HG02884 (cell line): ENCODE measurements at regions not wholly inside any gene's neighbourhood (a gene's known extent, or its start where the extent isn't known, plus 50 kb on each side); places are given as distances from the start of the nearest gene placed in this dataset.

Experiments used
- ATAC-seq: cut with Tn5 transposase; IDR thresholded peaks from one replicate; pipeline ENCODE4 v1.9.1; 2021; ENCODE audit warnings: mild to moderate bottlenecking, moderate library complexity; ENCODE audit not compliant: unreplicated experiment

- no peak for ATAC-seq
Observed at GRCh38 chr22:48585916-48586798, 1241.5 kb downstream of the BRD1 start.

GRCh38 chr22:48584170-48584569 lies 1243.5 kb downstream of the BRD1 start:
- ATAC-seq: no peak

- ATAC-seq: no peak
Observed at GRCh38 chr22:48581796-48582469, 1245.7 kb downstream of the BRD1 start.

GRCh38 chr22:48581205-48581766 lies 1246.4 kb downstream of the BRD1 start:
- no peak for ATAC-seq

- no peak for ATAC-seq
Observed at GRCh38 chr22:48580481-48580970, 1247.1 kb downstream of the BRD1 start.

- no peak for ATAC-seq
Observed at GRCh38 chr22:48579928-48580309, 1247.8 kb downstream of the BRD1 start.

- ATAC-seq: no peak
Observed at GRCh38 chr22:48579043-48579927, 1248.4 kb downstream of the BRD1 start.

- no peak for ATAC-seq
Observed at GRCh38 chr22:48578138-48579042, 1249.3 kb downstream of the BRD1 start.

GRCh38 chr22:48577691-48578090 lies 1250.0 kb downstream of the BRD1 start:
- ATAC-seq: no peak

- ATAC-seq: no peak
Observed at GRCh38 chr22:48577014-48577690, 1250.5 kb downstream of the BRD1 start.

GRCh38 chr22:48576333-48577013 lies 1251.2 kb downstream of the BRD1 start:
- ATAC-seq: no peak

- ATAC-seq: no peak
Observed at GRCh38 chr22:48575618-48576332, 1251.9 kb downstream of the BRD1 start.

- no peak for ATAC-seq
Observed at GRCh38 chr22:48574776-48575617, 1252.7 kb downstream of the BRD1 start.

- no peak for ATAC-seq
Observed at GRCh38 chr22:48573766-48574165, 1253.9 kb downstream of the BRD1 start.

- no peak for ATAC-seq
Observed at GRCh38 chr22:48572951-48573350, 1254.7 kb downstream of the BRD1 start.

- no peak for ATAC-seq
Observed at GRCh38 chr22:48570912-48571311, 1256.8 kb downstream of the BRD1 start.
